HG02884 (cell line): ENCODE measurements at regions not wholly inside any gene's neighbourhood (a gene's known extent, or its start where the extent isn't known, plus 50 kb on each side); places are given as distances from the start of the nearest gene placed in this dataset.
"Not testable (repeated sequence)": the region's sequence is repeated elsewhere in the genome, so short reads cannot be mapped to it uniquely, and the experiment has no call there.

Experiments used
- ATAC-seq: cut with Tn5 transposase; IDR thresholded peaks from one replicate; pipeline ENCODE4 v1.9.1; 2021; ENCODE audit warnings: mild to moderate bottlenecking, moderate library complexity; ENCODE audit not compliant: unreplicated experiment

GRCh38 chr13:80083853-80084676 is 256.9 kb downstream of the SPRY2 start:
- ATAC-seq: no peak

GRCh38 chr13:80083081-80083852 is 257.7 kb downstream of the SPRY2 start:
- no peak for ATAC-seq

- ATAC-seq: no peak
Observed at GRCh38 chr13:80082396-80083080, 258.4 kb downstream of the SPRY2 start.

GRCh38 chr13:80074811-80075210 is 266.1 kb downstream of the SPRY2 start:
- no peak for ATAC-seq

GRCh38 chr13:80074143-80074752 is 266.7 kb downstream of the SPRY2 start:
- no peak for ATAC-seq

- ATAC-seq: peak; percentile 58
Observed at GRCh38 chr13:80072231-80072630, 268.7 kb downstream of the SPRY2 start.

GRCh38 chr13:80070024-80070703 is 270.8 kb downstream of the SPRY2 start:
- ATAC-seq: no peak

GRCh38 chr13:80069374-80069773 is 271.6 kb downstream of the SPRY2 start:
- ATAC-seq: no peak

- no peak for ATAC-seq
Observed at GRCh38 chr13:80065996-80066395, 274.9 kb downstream of the SPRY2 start.

GRCh38 chr13:80062416-80062815 is 278.5 kb downstream of the SPRY2 start:
- ATAC-seq: not testable (repeated sequence)

GRCh38 chr13:80059789-80060188 is 281.1 kb downstream of the SPRY2 start:
- no peak for ATAC-seq

GRCh38 chr13:80058626-80059025 is 282.3 kb downstream of the SPRY2 start:
- no peak for ATAC-seq

GRCh38 chr13:80055847-80056246 is 285.1 kb downstream of the SPRY2 start:
- no peak for ATAC-seq

GRCh38 chr13:80054806-80055205 is 286.1 kb downstream of the SPRY2 start:
- no peak for ATAC-seq

GRCh38 chr13:80052286-80052685 is 288.6 kb downstream of the SPRY2 start:
- ATAC-seq: no peak

GRCh38 chr13:80050252-80050651 is 290.7 kb downstream of the SPRY2 start:
- no peak for ATAC-seq

- ATAC-seq: peak; percentile 97
Observed at GRCh38 chr13:80048802-80049201, 292.1 kb downstream of the SPRY2 start.

GRCh38 chr13:80048030-80048429 is 292.9 kb downstream of the SPRY2 start:
- no peak for ATAC-seq

GRCh38 chr13:80047406-80047805 is 293.5 kb downstream of the SPRY2 start:
- ATAC-seq: no peak

- ATAC-seq: no peak
Observed at GRCh38 chr13:80040981-80041317, 300.0 kb downstream of the SPRY2 start.
